ENCODE measurements at regions not wholly inside any gene's neighbourhood (a gene's known extent, or its start where the extent isn't known, plus 50 kb on each side); places are given as distances from the start of the nearest gene placed in this dataset.
"Not testable (repeated sequence)": the region's sequence is repeated elsewhere in the genome, so short reads cannot be mapped to it uniquely, and the experiment has no call there.

DNA sequence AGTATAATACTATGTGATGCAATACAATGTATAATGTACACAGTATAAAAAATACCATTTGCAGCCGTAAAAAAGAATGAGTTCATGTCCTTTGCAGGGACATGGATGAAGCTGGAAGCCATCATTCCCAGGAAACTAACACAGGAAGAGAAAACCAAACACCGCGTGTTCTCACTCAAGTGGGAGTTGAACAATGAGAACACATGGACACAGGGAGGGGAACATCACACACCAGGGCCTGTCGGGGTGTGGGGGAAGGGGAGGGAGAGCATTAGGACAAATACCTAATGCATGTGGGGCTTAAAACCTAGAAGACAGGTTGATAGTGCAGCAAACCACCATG, 72.6 kb upstream of the PEG3 start:
- TF ChIP-seq, protein P1, sequence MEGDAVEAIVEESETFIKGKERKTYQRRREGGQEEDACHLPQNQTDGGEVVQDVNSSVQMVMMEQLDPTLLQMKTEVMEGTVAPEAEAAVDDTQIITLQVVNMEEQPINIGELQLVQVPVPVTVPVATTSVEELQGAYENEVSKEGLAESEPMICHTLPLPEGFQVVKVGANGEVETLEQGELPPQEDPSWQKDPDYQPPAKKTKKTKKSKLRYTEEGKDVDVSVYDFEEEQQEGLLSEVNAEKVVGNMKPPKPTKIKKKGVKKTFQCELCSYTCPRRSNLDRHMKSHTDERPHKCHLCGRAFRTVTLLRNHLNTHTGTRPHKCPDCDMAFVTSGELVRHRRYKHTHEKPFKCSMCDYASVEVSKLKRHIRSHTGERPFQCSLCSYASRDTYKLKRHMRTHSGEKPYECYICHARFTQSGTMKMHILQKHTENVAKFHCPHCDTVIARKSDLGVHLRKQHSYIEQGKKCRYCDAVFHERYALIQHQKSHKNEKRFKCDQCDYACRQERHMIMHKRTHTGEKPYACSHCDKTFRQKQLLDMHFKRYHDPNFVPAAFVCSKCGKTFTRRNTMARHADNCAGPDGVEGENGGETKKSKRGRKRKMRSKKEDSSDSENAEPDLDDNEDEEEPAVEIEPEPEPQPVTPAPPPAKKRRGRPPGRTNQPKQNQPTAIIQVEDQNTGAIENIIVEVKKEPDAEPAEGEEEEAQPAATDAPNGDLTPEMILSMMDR (IDR thresholded peaks at IDR 0.05 in 8 of 11, conservative IDR thresholded peaks at IDR 0.05 in 3 of 11): not testable (repeated sequence)
- TF ChIP-seq POLR2A, POLR2AphosphoS5 (IDR thresholded peaks at IDR 0.05): not testable (repeated sequence)

Data from spleen (tissue), 7 donors.